ENCODE measurements at regions not wholly inside any gene's neighbourhood (a gene's known extent, or its start where the extent isn't known, plus 50 kb on each side); places are given as distances from the start of the nearest gene placed in this dataset.
"Not testable (repeated sequence)": the region's sequence is repeated elsewhere in the genome, so short reads cannot be mapped to it uniquely, and the experiment has no call there.

- no peak for DNase-seq (ENCODE audit: low spot score)
These were observed 101.2 kb downstream of the ESM1 start for GRCh38 chr5:54884195-54884536.

- no peak for DNase-seq (ENCODE audit: low spot score)
These were observed 101.8 kb downstream of the ESM1 start for GRCh38 chr5:54883374-54884194.

GRCh38 chr5:54882841-54883240 is 102.6 kb downstream of the ESM1 start:
- no peak for DNase-seq (ENCODE audit: low spot score)

- no peak for DNase-seq (ENCODE audit: low spot score)
These were observed 103.3 kb downstream of the ESM1 start for GRCh38 chr5:54882101-54882500.

GRCh38 chr5:54881286-54882005 is 103.9 kb downstream of the ESM1 start:
- no peak for DNase-seq (ENCODE audit: low spot score)

- DNase-seq (ENCODE audit: low spot score): no peak
These were observed 108.4 kb downstream of the ESM1 start for GRCh38 chr5:54876976-54877375.

- no peak for DNase-seq (ENCODE audit: low spot score)
These were observed 108.8 kb downstream of the ESM1 start for GRCh38 chr5:54876556-54876955.

GRCh38 chr5:54874337-54875021 is 110.9 kb downstream of the ESM1 start:
- DNase-seq (ENCODE audit: low spot score): no peak

- no peak for DNase-seq (ENCODE audit: low spot score)
These were observed 111.7 kb downstream of the ESM1 start for GRCh38 chr5:54873691-54874090.

GRCh38 chr5:54872810-54873209 is 112.6 kb downstream of the ESM1 start:
- DNase-seq (ENCODE audit: low spot score): no peak

GRCh38 chr5:54870271-54870670 is 115.1 kb downstream of the ESM1 start:
- DNase-seq (ENCODE audit: low spot score): no peak

- no peak for DNase-seq (ENCODE audit: low spot score)
These were observed 115.7 kb downstream of the ESM1 start for GRCh38 chr5:54869691-54870090.

- DNase-seq (ENCODE audit: low spot score): no peak
These were observed 116.6 kb downstream of the ESM1 start for GRCh38 chr5:54868511-54869483.

GRCh38 chr5:54867310-54867944 is 118.0 kb downstream of the ESM1 start:
- DNase-seq (ENCODE audit: low spot score): peak; percentile 60

GRCh38 chr5:54864911-54865515 is 120.4 kb downstream of the ESM1 start:
- DNase-seq (ENCODE audit: low spot score): not testable (repeated sequence)

- DNase-seq (ENCODE audit: low spot score): no peak
These were observed 123.4 kb downstream of the ESM1 start for GRCh38 chr5:54862036-54862435.

- no peak for DNase-seq (ENCODE audit: low spot score)
These were observed 124.0 kb downstream of the ESM1 start for GRCh38 chr5:54861212-54861894.

- DNase-seq (ENCODE audit: low spot score): no peak
These were observed 125.1 kb downstream of the ESM1 start for GRCh38 chr5:54860321-54860720.

- no peak for DNase-seq (ENCODE audit: low spot score)
These were observed 126.1 kb downstream of the ESM1 start for GRCh38 chr5:54859316-54859715.

GRCh38 chr5:54854883-54855581 is 130.4 kb downstream of the ESM1 start:
- no peak for DNase-seq (ENCODE audit: low spot score)
